Psoas muscle (tissue), 7 donors: ENCODE measurements at regions not wholly inside any gene's neighbourhood (a gene's known extent, or its start where the extent isn't known, plus 50 kb on each side); places are given as distances from the start of the nearest gene placed in this dataset.
A peak's percentile ranks its signal among the peaks of the same experiment; 100 is the strongest.

Experiments used
- ATAC-seq, 4 donors: fragments of 200-7000 bp; cut with Tn5 transposase; one replicate each; pipeline ENCODE4 v1.9.1; 2020; ENCODE audit warnings: moderate library complexity in 3 of 4, mild to moderate bottlenecking in 2 of 4
- DNase-seq, 2 donors: peaks; one replicate each; pipeline ENCODE4 v3.0.0-alpha.2; 2020
- H3K27ac ChIP-seq: fragments of 200-600 bp; one replicate; pipeline ENCODE4 v1.8.0; 2022
- H3K27me3 ChIP-seq, 3 donors: fragments of 200-600 bp in 1 of 3; one replicate each; pipeline versions ENCODE4 v1.6.1 to v1.8.0; 2013 to 2022; ENCODE audit warnings: low read length in 2 of 3, mild to moderate bottlenecking in 2 of 3, moderate library complexity in 1 of 3; ENCODE audit not compliant: insufficient read depth in 3 of 3
- H3K36me3 ChIP-seq, 2 donors: fragments of 200-600 bp in 1 of 2; one replicate each; pipeline versions ENCODE4 v1.6.1 to v1.8.0; 2013 to 2022; ENCODE audit warnings: low read depth in 1 of 2, mild to moderate bottlenecking in 1 of 2, moderate library complexity in 1 of 2; ENCODE audit not compliant: insufficient read depth in 1 of 2
- H3K4me1 ChIP-seq: fragments of 200-600 bp; one replicate; pipeline ENCODE4 v1.8.0; 2022
- H3K4me3 ChIP-seq: fragments of 200-600 bp; one replicate; pipeline ENCODE4 v1.8.0; 2022; ENCODE audit warnings: mild to moderate bottlenecking
- H3K9me3 ChIP-seq: fragments of 200-600 bp; one replicate; pipeline ENCODE4 v1.8.0; 2022
- CTCF ChIP-seq: fragments of 200-600 bp; IDR thresholded peaks from one replicate; pipeline ENCODE4 v1.8.0; 2022; ENCODE audit warnings: antibody characterized with exemption
- WGBS, 3 donors: extraction: QIAGEN DNeasy Blood & Tissue Kit; methylation state at CpG; one replicate each; pipeline versions ENCODE4 v1.1.6 to v1.1.7; 2013; 5-methylcytosine and 5-hydroxymethylcytosine counted together
- intact Hi-C, 2 donors: fragments of 100-400 bp; cut with DNase I; formaldehyde crosslinking; loops; one replicate each; pipeline versions ENCODE4 v1.11.0 to v1.14.2; 2022
- donor health status: healthy with polysubstance abuse.
- donor health status: DM: no; HTN: no; CAD: no; lungs with moderate emphysema.
- donor health status: Bipolar disorder and iron deficiency.
- donor health status: healthy.
- donor health status: DM: yes; HTN: yes; CAD: no.
- donor health status: DM: no; HTN: no; CAD: no.
- donor health status: DM: yes; HTN: yes; CAD: no.

GRCh38 chr6:56715741-56716140 lies 73.1 kb upstream of the DST start:
- Histone ChIP-seq H3K27ac (peak overlapping the region; percentile 58), H3K4me3 (no peak overlapping the region), H3K4me1 (peaks cover 46% of the 10 kb centered on the region), H3K36me3 (no peaks in the 10 kb centered on the region), H3K9me3 (no peaks in the 10 kb centered on the region), H3K27me3 (no peaks in the 10 kb centered on the region)
- DNase-seq (no peak), ATAC-seq (no peak)
- intact Hi-C loops = loop anchor here in 1 of 2 donors (5.0 kb wide), 2 partner anchors 47 to 132 kb away; no protein-coding TSS in a partner anchor
- no peak for TF ChIP-seq CTCF
- 68 to 80% (median 79%) methylated on average over 3 of the region's 3 CpGs for WGBS, 3 donors

GRCh38 chr6:56714982-56715456 lies 72.3 kb upstream of the DST start:
- Histone ChIP-seq H3K27me3 (no peaks in the 10 kb centered on the region), H3K4me3 (no peak overlapping the region), H3K4me1 (peaks cover 53% of the 10 kb centered on the region), H3K27ac (peak overlapping the region; percentile 58), H3K9me3 (no peaks in the 10 kb centered on the region), H3K36me3 (no peaks in the 10 kb centered on the region)
- intact Hi-C loops = loop anchor here (5.0 kb wide), 3 partner anchors 32 to 132 kb away; no protein-coding TSS in a partner anchor
- DNase-seq = no peak
- ATAC-seq = peak; percentile 46 to 72 (median 57)
- no peak for TF ChIP-seq CTCF
- 17 to 38% (median 21%) methylated on average over 2 of the region's 2 CpGs for WGBS, 3 donors

GRCh38 chr6:56714273-56714672 lies 71.6 kb upstream of the DST start:
- DNase-seq = no peak
- WGBS, 3 donors = 72 to 87% (median 80%) methylated on average over 1 of the region's 1 CpG
- no peak for TF ChIP-seq CTCF
- H3K9me3 ChIP-seq = no peaks in the 10 kb centered on the region
- no peaks in the 10 kb centered on the region for H3K36me3 ChIP-seq
- peak in 2 of 4 donors; percentile 23 to 43 for ATAC-seq
- no peak overlapping the region for H3K4me3 ChIP-seq
- H3K27me3 ChIP-seq = no peaks in the 10 kb centered on the region
- peaks cover 57% of the 10 kb centered on the region for H3K4me1 ChIP-seq
- H3K27ac ChIP-seq = peak overlapping the region; percentile 58
- intact Hi-C loops = loop anchor here in 1 of 2 donors (5.0 kb wide), 1 partner anchor 33 kb away; no protein-coding TSS in a partner anchor

- H3K4me1 ChIP-seq = peaks cover 67% of the 10 kb centered on the region
- H3K9me3 ChIP-seq = no peaks in the 10 kb centered on the region
- no peak overlapping the region for H3K4me3 ChIP-seq
- ATAC-seq = peak; percentile 89 to 94 (median 92)
- no peaks in the 10 kb centered on the region for H3K27me3 ChIP-seq
- DNase-seq = peak; percentile 41 to 54
- WGBS, 3 donors = 13 to 29% (median 14%) methylated on average over 3 of the region's 3 CpGs
- TF ChIP-seq CTCF = no peak
- peak overlapping the region; percentile 58 for H3K27ac ChIP-seq
- no peaks in the 10 kb centered on the region for H3K36me3 ChIP-seq
- intact Hi-C loops = loop anchor here in 1 of 2 donors (5.0 kb wide), 1 partner anchor 34 kb away; no protein-coding TSS in a partner anchor
These were observed 70.6 kb upstream of the DST start for GRCh38 chr6:56713254-56713672.

GRCh38 chr6:56710967-56711366 lies 68.3 kb upstream of the DST start:
- WGBS, 3 donors = 97 to 100% (median 99%) methylated on average over 1 of the region's 1 CpG
- Histone ChIP-seq H3K4me3 (no peak overlapping the region), H3K27me3 (no peaks in the 10 kb centered on the region), H3K27ac (peak overlapping the region; percentile 38), H3K9me3 (no peaks in the 10 kb centered on the region), H3K36me3 (no peaks in the 10 kb centered on the region), H3K4me1 (peaks cover 60% of the 10 kb centered on the region)
- intact Hi-C loops = loop anchor here in 1 of 2 donors (5.0 kb wide), 1 partner anchor 36 kb away; no protein-coding TSS in a partner anchor
- ATAC-seq = no peak
- TF ChIP-seq CTCF = no peak
- DNase-seq = no peak
